ENCODE measurements at regions not wholly inside any gene's neighbourhood (a gene's known extent, or its start where the extent isn't known, plus 50 kb on each side); places are given as distances from the start of the nearest gene placed in this dataset.

- no peak overlapping the region for H3K4me3 ChIP-seq (ENCODE audit: low read depth, low read length, poor library complexity, severe bottlenecking)
- H3K4me1 ChIP-seq (ENCODE audit: insufficient read depth, low read length, poor library complexity, severe bottlenecking), result no peaks in the 10 kb centered on the region
- ChIA-PET POLR2A (ENCODE audit: low non-redundant PET) (no interaction called here), CTCF (no interaction called here)
- H3K36me3 ChIP-seq (ENCODE audit: insufficient read depth, low read length, poor library complexity, severe bottlenecking), result no peaks in the 10 kb centered on the region
- intact Hi-C loops (cut with micrococcal nuclease; ENCODE audit: unreplicated experiment), result no loop called here
- no peak overlapping the region for H3K27ac ChIP-seq (ENCODE audit: low read depth, low read length, poor library complexity, severe bottlenecking)
- no peaks in the 10 kb centered on the region for H3K9me3 ChIP-seq (ENCODE audit: low read depth, low read length, poor library complexity, severe bottlenecking)
- TF ChIP-seq EZH2 (IDR thresholded peaks at IDR 0.05; ENCODE audit: borderline replicate concordance, low read depth, low read length, poor library complexity, severe bottlenecking), result no peak
- no peak for TF ChIP-seq CTCF (conservative IDR thresholded peaks at IDR 0.05; ENCODE audit: low read depth, low read length)
- H3K27me3 ChIP-seq (replicated peaks; ENCODE audit: insufficient read depth, low read depth, low read length, poor library complexity), result peaks cover 39% of the 10 kb centered on the region
- BruUV-seq (replicated peaks), result no TSS peak
- no peak for DNase-seq (ENCODE audit: low spot score)
Observed at GRCh38 chr10:123952099-123952498, 60.5 kb upstream of the CPXM2 start.

GRCh38 chr10:123948030-123948823, 56.6 kb upstream of the CPXM2 start:
- no TSS peak for BruUV-seq (replicated peaks)
- H3K9me3 ChIP-seq (ENCODE audit: low read depth, low read length, poor library complexity, severe bottlenecking), result no peaks in the 10 kb centered on the region
- H3K4me1 ChIP-seq (ENCODE audit: insufficient read depth, low read length, poor library complexity, severe bottlenecking), result no peaks in the 10 kb centered on the region
- CTCF ChIA-PET, result no interaction called here
- no peak overlapping the region for H3K4me3 ChIP-seq (ENCODE audit: low read depth, low read length, poor library complexity, severe bottlenecking)
- H3K27me3 ChIP-seq (replicated peaks; ENCODE audit: insufficient read depth, low read depth, low read length, poor library complexity), result peaks cover 13% of the 10 kb centered on the region
- DNase-seq (ENCODE audit: low spot score), result no peak
- TF ChIP-seq CTCF (conservative IDR thresholded peaks at IDR 0.05; ENCODE audit: low read depth, low read length), result no peak
- no peak for TF ChIP-seq EZH2 (IDR thresholded peaks at IDR 0.05; ENCODE audit: borderline replicate concordance, low read depth, low read length, poor library complexity, severe bottlenecking)
- H3K36me3 ChIP-seq (ENCODE audit: insufficient read depth, low read length, poor library complexity, severe bottlenecking), result no peaks in the 10 kb centered on the region
- H3K27ac ChIP-seq (ENCODE audit: low read depth, low read length, poor library complexity, severe bottlenecking), result no peak overlapping the region
- intact Hi-C loops (cut with micrococcal nuclease; ENCODE audit: unreplicated experiment), result no loop called here
- POLR2A ChIA-PET (ENCODE audit: low non-redundant PET), result no interaction called here

GRCh38 chr10:123945325-123945920, 53.8 kb upstream of the CPXM2 start:
- no peaks in the 10 kb centered on the region for H3K27me3 ChIP-seq (replicated peaks; ENCODE audit: insufficient read depth, low read depth, low read length, poor library complexity)
- TF ChIP-seq EZH2 (IDR thresholded peaks at IDR 0.05; ENCODE audit: borderline replicate concordance, low read depth, low read length, poor library complexity, severe bottlenecking) (no peak), CTCF (conservative IDR thresholded peaks at IDR 0.05; ENCODE audit: low read depth, low read length) (no peak)
- no peaks in the 10 kb centered on the region for H3K9me3 ChIP-seq (ENCODE audit: low read depth, low read length, poor library complexity, severe bottlenecking)
- BruUV-seq (replicated peaks), result no TSS peak
- intact Hi-C loops (cut with micrococcal nuclease; ENCODE audit: unreplicated experiment), result no loop called here
- ChIA-PET POLR2A (ENCODE audit: low non-redundant PET) (no interaction called here), CTCF (no interaction called here)
- DNase-seq (ENCODE audit: low spot score), result peak; percentile 58
- no peak overlapping the region for H3K4me3 ChIP-seq (ENCODE audit: low read depth, low read length, poor library complexity, severe bottlenecking)
- H3K4me1 ChIP-seq (ENCODE audit: insufficient read depth, low read length, poor library complexity, severe bottlenecking), result no peaks in the 10 kb centered on the region
- H3K27ac ChIP-seq (ENCODE audit: low read depth, low read length, poor library complexity, severe bottlenecking), result no peak overlapping the region
- no peaks in the 10 kb centered on the region for H3K36me3 ChIP-seq (ENCODE audit: insufficient read depth, low read length, poor library complexity, severe bottlenecking)
